HUES48 (cell line): ENCODE measurements at regions not wholly inside any gene's neighbourhood (a gene's known extent, or its start where the extent isn't known, plus 50 kb on each side); places are given as distances from the start of the nearest gene placed in this dataset.

Source experiments
- H3K27ac ChIP-seq: one replicate; pipeline ENCODE4 v1.7.0; 2013; ENCODE audit warnings: low read depth, low read length, inconsistent platforms
- H3K27me3 ChIP-seq: 2 replicates; pipeline ENCODE4 v1.6.1; 2013; ENCODE audit warnings: mild to moderate bottlenecking, low read length; ENCODE audit not compliant: control insufficient read depth, insufficient read depth
- H3K36me3 ChIP-seq: 2 replicates; pipeline ENCODE4 v1.6.1; 2013; ENCODE audit warnings: low read length; ENCODE audit not compliant: control insufficient read depth, insufficient read depth
- H3K4me1 ChIP-seq: 2 replicates; pipeline ENCODE4 v1.6.1; 2013; ENCODE audit warnings: mild to moderate bottlenecking, low read length; ENCODE audit not compliant: control insufficient read depth, insufficient read depth
- H3K4me3 ChIP-seq: 2 replicates; pipeline ENCODE4 v1.5.1; 2013; ENCODE audit warnings: mild to moderate bottlenecking, low read depth, low read length
- H3K9ac ChIP-seq: 2 replicates; pipeline ENCODE4 v1.6.1; 2013; ENCODE audit warnings: mild to moderate bottlenecking, low read depth, low read length, moderate library complexity
- H3K9me3 ChIP-seq: 2 replicates; pipeline ENCODE4 v1.6.1; 2013; ENCODE audit warnings: low read length; ENCODE audit not compliant: control insufficient read depth, insufficient read depth

GRCh38 chr4:11698033-11698432 is 269.3 kb upstream of the HS3ST1 start:
- Histone ChIP-seq H3K4me1 (no peaks in the 10 kb centered on the region; the same call in 1 of the 2 replicates), H3K27ac (no peak overlapping the region), H3K9ac (no peak overlapping the region)

GRCh38 chr4:11693693-11694092 is 265.0 kb upstream of the HS3ST1 start:
- no peaks in the 10 kb centered on the region for H3K4me1 ChIP-seq
- H3K4me3 ChIP-seq: no peak overlapping the region
- no peaks in the 10 kb centered on the region for H3K9me3 ChIP-seq
- H3K27me3 ChIP-seq: no peaks in the 10 kb centered on the region
- H3K36me3 ChIP-seq: no peaks in the 10 kb centered on the region
- no peak overlapping the region for H3K9ac ChIP-seq
- H3K27ac ChIP-seq: no peak overlapping the region

More at GRCh38 chr4:11698033-11698432, 269.3 kb upstream of the HS3ST1 start:
- Histone ChIP-seq H3K36me3 (no peaks in the 10 kb centered on the region), H3K27me3 (no peaks in the 10 kb centered on the region), H3K4me3 (no peak overlapping the region), H3K9me3 (no peaks in the 10 kb centered on the region)

GRCh38 chr4:11691236-11691635 is 262.5 kb upstream of the HS3ST1 start:
- Histone ChIP-seq H3K27ac (no peak overlapping the region), H3K4me1 (no peaks in the 10 kb centered on the region), H3K9me3 (no peaks in the 10 kb centered on the region), H3K4me3 (no peak overlapping the region), H3K9ac (no peak overlapping the region), H3K27me3 (no peaks in the 10 kb centered on the region), H3K36me3 (no peaks in the 10 kb centered on the region)

GRCh38 chr4:11687727-11688126 is 259.0 kb upstream of the HS3ST1 start:
- H3K9ac ChIP-seq: no peak overlapping the region
- H3K9me3 ChIP-seq: no peaks in the 10 kb centered on the region
- H3K27ac ChIP-seq: no peak overlapping the region

GRCh38 chr4:11685481-11685880 is 256.8 kb upstream of the HS3ST1 start:
- Histone ChIP-seq H3K4me3 (no peak overlapping the region), H3K4me1 (no peaks in the 10 kb centered on the region), H3K27me3 (no peaks in the 10 kb centered on the region), H3K9me3 (no peaks in the 10 kb centered on the region), H3K27ac (no peak overlapping the region), H3K36me3 (no peaks in the 10 kb centered on the region), H3K9ac (no peak overlapping the region)

More at GRCh38 chr4:11687727-11688126, 259.0 kb upstream of the HS3ST1 start:
- H3K27me3 ChIP-seq: no peaks in the 10 kb centered on the region
- H3K4me3 ChIP-seq: no peak overlapping the region
- no peaks in the 10 kb centered on the region for H3K4me1 ChIP-seq
- H3K36me3 ChIP-seq: no peaks in the 10 kb centered on the region

- Histone ChIP-seq H3K27ac (no peak overlapping the region), H3K9ac (no peak overlapping the region)
These were observed 246.5 kb upstream of the HS3ST1 start for GRCh38 chr4:11675051-11675800.

GRCh38 chr4:11670304-11670703 is 241.6 kb upstream of the HS3ST1 start:
- Histone ChIP-seq H3K4me1 (no peaks in the 10 kb centered on the region), H3K27me3 (no peaks in the 10 kb centered on the region), H3K36me3 (no peaks in the 10 kb centered on the region)

More at GRCh38 chr4:11675051-11675800, 246.5 kb upstream of the HS3ST1 start:
- H3K4me1 ChIP-seq: no peaks in the 10 kb centered on the region
- no peak overlapping the region for H3K4me3 ChIP-seq
- H3K9me3 ChIP-seq: no peaks in the 10 kb centered on the region
- H3K27me3 ChIP-seq: no peaks in the 10 kb centered on the region
- no peaks in the 10 kb centered on the region for H3K36me3 ChIP-seq

GRCh38 chr4:11669156-11669555 is 240.5 kb upstream of the HS3ST1 start:
- no peaks in the 10 kb centered on the region for H3K4me1 ChIP-seq
- H3K27ac ChIP-seq: no peak overlapping the region
- no peak overlapping the region for H3K4me3 ChIP-seq
- no peaks in the 10 kb centered on the region for H3K9me3 ChIP-seq
- H3K36me3 ChIP-seq: no peaks in the 10 kb centered on the region
- H3K9ac ChIP-seq: no peak overlapping the region
- no peaks in the 10 kb centered on the region for H3K27me3 ChIP-seq

More at GRCh38 chr4:11670304-11670703, 241.6 kb upstream of the HS3ST1 start:
- Histone ChIP-seq H3K9ac (no peak overlapping the region), H3K9me3 (no peaks in the 10 kb centered on the region), H3K27ac (no peak overlapping the region), H3K4me3 (no peak overlapping the region)

GRCh38 chr4:11663114-11663513 is 234.4 kb upstream of the HS3ST1 start:
- H3K27me3 ChIP-seq: no peaks in the 10 kb centered on the region
- no peak overlapping the region for H3K4me3 ChIP-seq
- no peaks in the 10 kb centered on the region for H3K36me3 ChIP-seq
- H3K27ac ChIP-seq: no peak overlapping the region
- H3K9me3 ChIP-seq: no peaks in the 10 kb centered on the region
- H3K4me1 ChIP-seq: no peaks in the 10 kb centered on the region
- no peak overlapping the region for H3K9ac ChIP-seq

GRCh38 chr4:11650801-11651596 is 222.3 kb upstream of the HS3ST1 start:
- no peak overlapping the region for H3K9ac ChIP-seq
- H3K4me3 ChIP-seq: no peak overlapping the region
- H3K4me1 ChIP-seq: no peaks in the 10 kb centered on the region
- no peaks in the 10 kb centered on the region for H3K27me3 ChIP-seq
- H3K9me3 ChIP-seq: no peaks in the 10 kb centered on the region
- H3K36me3 ChIP-seq: no peaks in the 10 kb centered on the region
- no peak overlapping the region for H3K27ac ChIP-seq

- no peaks in the 10 kb centered on the region for H3K4me1 ChIP-seq
- no peak overlapping the region for H3K27ac ChIP-seq
- H3K9me3 ChIP-seq: no peaks in the 10 kb centered on the region
- no peaks in the 10 kb centered on the region for H3K27me3 ChIP-seq
- no peak overlapping the region for H3K9ac ChIP-seq
- H3K4me3 ChIP-seq: no peak overlapping the region
- H3K36me3 ChIP-seq: no peaks in the 10 kb centered on the region
These were observed 218.7 kb upstream of the HS3ST1 start for GRCh38 chr4:11647433-11647832.
